ENCODE measurements at regions not wholly inside any gene's neighbourhood (a gene's known extent, or its start where the extent isn't known, plus 50 kb on each side); places are given as distances from the start of the nearest gene placed in this dataset.

- TF ChIP-seq EZH2phosphoT487 (IDR thresholded peaks at IDR 0.05; ENCODE audit: borderline replicate concordance) (no peak), CTCF (conservative IDR thresholded peaks at IDR 0.05; ENCODE audit: low read length) (no peak)
Measured at GRCh38 chr13:59533561-59534555, 629.9 kb downstream of the DIAPH3 start.
